ENCODE measurements at regions not wholly inside any gene's neighbourhood (a gene's known extent, or its start where the extent isn't known, plus 50 kb on each side); places are given as distances from the start of the nearest gene placed in this dataset.

GRCh38 chr20:11229772-11230171, 556.0 kb upstream of the JAG1 start:
- DNase-seq = no peak

GRCh38 chr20:11230999-11231398, 557.2 kb upstream of the JAG1 start:
- no peak for DNase-seq

GRCh38 chr20:11231742-11232648, 558.2 kb upstream of the JAG1 start:
- DNase-seq = no peak

DNA sequence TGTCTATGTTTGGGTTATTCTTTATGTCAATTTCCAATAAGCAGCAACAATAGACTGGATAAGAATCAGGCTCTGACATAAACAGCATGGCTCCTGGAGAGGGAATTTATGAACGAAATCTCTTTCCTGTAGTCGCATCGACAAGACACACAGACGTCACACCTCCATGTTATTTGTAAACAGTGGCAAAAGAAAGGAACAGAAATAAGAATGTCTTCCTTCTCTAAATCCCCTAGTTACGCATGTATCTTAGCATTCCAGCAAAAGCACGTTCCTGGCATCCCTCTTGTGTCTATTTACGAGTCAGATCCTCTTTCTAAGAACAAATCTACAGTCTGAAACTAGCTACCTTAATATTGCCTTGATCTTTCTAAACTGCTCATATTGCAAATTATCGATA, 559.1 kb upstream of the JAG1 start:
- no peak for DNase-seq

DNA sequence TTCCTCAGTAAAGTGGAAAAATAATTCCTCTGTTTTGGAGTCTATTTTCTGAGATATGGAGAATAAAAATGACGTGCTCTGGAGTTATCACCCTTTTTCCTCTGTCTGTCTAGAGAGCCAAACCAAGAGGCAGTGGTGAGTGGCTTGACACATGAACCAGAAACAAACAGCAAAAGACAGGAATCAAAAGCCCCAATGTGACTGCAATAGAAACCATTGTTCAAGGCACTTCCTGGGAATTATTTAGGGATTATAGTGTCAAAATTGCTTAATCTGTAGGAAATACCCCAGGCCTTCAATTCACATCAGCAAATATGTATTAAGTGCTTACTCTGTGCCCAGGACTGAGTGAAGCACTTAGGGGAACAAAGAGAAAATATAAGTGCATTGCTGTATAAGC, 560.4 kb upstream of the JAG1 start:
- no peak for DNase-seq

GRCh38 chr20:11234608-11235007, 560.8 kb upstream of the JAG1 start:
- no peak for DNase-seq

- DNase-seq = no peak
Observed at GRCh38 chr20:11235058-11235457, 561.3 kb upstream of the JAG1 start.

GRCh38 chr20:11242320-11242719, 568.5 kb upstream of the JAG1 start:
- no peak for DNase-seq

DNA sequence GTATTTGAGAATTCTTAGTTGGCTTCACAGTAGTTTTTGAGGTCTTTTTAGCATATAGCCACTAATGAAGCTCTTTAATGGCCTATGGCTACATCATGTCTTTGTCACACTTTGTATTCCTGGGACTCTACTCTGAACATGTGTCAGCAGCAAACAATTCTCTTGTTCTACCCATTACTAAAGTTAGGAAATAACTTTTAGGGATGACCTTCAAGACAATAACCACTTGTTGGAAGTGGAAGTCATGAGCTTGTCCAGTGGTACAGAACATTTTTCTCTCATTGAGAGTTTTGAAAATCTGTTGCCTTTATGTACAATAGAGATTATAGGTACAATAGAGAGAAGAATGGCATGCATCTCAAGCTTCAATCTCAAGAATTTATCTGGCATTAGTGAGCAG, 571.6 kb upstream of the JAG1 start:
- DNase-seq = no peak

GRCh38 chr20:11246251-11246775, 572.5 kb upstream of the JAG1 start:
- no peak for DNase-seq

GRCh38 chr20:11247046-11248010, 573.5 kb upstream of the JAG1 start:
- DNase-seq = no peak

- DNase-seq = no peak
Observed at GRCh38 chr20:11248011-11248409, 574.2 kb upstream of the JAG1 start.

DNA sequence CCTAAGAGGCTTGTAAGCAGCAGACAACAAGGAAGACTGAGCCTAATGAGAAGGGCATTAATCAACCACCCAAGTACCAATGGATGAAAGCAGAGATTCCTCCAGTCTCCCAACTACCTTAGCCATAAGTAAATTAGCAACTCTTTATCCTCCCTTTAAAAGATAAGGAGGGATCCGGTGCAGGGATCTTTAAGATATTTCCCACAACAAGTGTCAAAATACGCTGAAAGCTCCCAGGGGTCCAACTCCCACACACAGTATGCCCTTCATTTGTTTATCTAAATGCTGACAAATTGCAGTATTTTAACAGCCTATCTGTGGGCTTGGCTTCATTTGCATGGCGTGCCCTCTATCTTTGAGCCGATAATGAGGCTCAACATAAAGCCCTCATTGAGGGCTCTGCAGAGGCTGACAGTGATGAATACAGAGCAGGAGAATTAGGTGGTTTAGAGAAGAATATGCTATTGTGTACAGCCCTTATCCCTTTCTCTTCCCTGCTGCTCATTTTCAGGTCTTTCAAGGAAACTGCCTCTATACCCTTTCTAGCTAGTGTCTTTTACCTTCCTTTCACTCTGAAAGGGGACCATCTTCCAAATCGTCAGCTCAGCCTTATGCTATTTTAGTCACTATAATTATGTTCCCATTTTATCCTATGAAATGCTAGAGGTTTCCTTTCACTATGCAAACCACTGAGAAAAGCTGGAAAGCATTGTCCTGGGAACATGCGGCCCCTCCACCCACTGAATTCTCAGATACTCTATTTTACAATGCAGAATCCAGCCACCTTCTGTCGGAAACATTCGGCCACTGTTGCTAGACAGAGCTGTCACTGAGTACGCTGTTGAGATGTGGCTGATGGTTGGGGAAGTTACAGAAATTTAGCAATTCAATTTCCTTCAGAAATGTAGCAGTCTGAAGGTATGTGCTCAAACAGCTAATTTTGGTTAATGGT, 575.2 kb upstream of the JAG1 start:
- DNase-seq = no peak

DNA sequence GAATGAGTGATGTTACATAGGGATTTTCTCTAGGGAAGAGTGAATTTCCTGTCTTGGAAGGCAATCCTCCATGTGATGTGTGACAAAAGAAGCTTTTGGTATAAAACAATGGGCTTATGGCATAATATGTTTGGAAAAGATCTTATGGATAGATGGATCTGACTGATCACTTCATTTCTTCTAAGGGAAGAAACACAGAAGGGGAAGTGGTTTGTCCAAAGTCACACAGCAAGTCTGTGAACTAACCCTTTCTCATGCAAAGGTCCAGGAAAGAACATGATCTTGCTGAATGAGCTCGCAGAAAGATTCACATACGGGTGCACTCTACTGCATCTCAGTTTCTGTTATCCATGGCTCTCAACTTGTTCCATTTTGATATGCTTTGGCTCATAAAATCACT, 575.9 kb upstream of the JAG1 start:
- DNase-seq = no peak

- DNase-seq = no peak
Observed at GRCh38 chr20:11252447-11252846, 578.6 kb upstream of the JAG1 start.

DNA sequence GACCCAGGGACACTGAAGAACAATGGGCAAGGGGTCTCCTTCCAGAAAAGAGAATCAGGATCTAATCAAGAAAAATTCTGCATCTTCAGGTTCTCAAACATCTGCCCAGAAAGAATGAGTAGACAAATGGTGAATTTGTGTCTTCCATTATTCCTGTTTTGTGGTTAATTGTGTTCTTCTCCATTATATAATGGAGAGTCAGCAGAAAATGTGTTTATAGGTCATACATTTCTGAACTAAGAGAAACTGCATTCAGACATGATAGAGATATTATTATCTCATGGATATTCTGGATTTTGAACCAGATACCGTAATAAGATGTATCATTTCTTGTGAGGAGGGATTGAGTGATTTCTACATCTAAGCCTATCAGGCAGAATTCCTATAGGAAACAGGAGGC, 581.7 kb upstream of the JAG1 start:
- no peak for DNase-seq

DNA sequence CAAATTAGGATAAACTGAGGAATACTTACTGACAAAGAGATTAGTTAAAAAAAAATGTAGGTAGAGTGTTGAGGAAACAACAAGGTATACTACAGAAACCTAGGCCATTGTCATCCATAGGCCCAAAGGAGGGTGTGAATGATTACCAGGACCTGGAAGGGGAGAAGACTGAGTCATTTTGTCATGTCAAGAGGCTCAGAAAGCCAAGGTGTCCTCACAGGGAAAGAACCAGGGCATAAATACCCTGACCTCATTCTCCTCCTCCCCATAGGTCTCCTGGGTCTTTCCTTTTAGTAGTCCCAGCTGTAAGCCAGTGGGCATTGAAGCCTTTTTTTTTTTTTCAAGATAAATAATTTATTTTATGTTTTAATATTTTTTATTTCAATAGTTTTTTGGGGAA, 582.1 kb upstream of the JAG1 start:
- DNase-seq = no peak

GRCh38 chr20:11260611-11261010, 586.8 kb upstream of the JAG1 start:
- DNase-seq = no peak

- DNase-seq = no peak
Observed at GRCh38 chr20:11261533-11262000, 587.8 kb upstream of the JAG1 start.

- no peak for DNase-seq
Observed at GRCh38 chr20:11266571-11266970, 592.8 kb upstream of the JAG1 start.

DNA sequence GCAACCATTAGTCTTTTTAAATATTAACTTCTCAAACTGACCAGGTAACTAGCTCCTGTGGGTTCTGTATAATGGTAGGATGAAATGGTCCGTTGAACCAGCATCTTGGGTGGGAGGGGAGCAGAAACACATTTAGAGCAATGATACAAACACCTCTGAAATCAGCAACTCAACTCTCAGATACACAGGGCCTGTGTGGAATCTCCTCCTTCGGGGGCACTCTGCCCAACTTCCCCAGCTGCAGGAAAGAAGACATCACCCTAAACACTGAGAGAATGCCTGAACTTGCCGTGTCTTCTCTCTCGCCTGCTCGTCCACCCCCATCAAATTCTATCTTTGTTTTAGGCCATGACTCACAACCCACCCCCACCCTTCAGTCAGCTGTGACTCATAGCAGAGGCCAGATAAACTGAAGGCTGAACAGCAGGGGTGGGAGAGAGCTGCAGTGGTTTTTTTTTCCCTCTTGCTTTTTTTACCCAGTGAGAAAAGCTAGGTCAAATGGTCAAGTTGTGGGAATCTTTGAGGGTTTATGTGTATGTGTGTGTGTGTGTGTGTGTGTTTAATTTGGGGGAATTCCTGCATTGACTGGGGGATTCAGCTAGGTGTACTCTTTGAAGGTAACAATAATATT, 593.4 kb upstream of the JAG1 start:
- DNase-seq = no peak

All from stimulated activated CD4-positive, alpha-beta T cell treated with anti-CD3 and anti-CD28 coated beads, Interleukin-4, amount 100 ng/mL, for 1 hour (primary cell).